HL-60 (cell line): ENCODE measurements at regions not wholly inside any gene's neighbourhood (a gene's known extent, or its start where the extent isn't known, plus 50 kb on each side); places are given as distances from the start of the nearest gene placed in this dataset.

Experiments used
- DNase-seq, 2 experiments: peaks; one replicate each; pipeline ENCODE4 v3.0.0-alpha.2; 2010 to 2020; ENCODE audit warnings: low read depth in 1 of 2, low spot score in 1 of 2
- H3K27ac ChIP-seq: fragments of 250-450 bp; sonication (Bioruptor Pico); replicated peaks from 2 replicates; pipeline ENCODE4 v1.5.1; 2020; ENCODE audit warnings: mild to moderate bottlenecking, moderate library complexity
- H3K27me3 ChIP-seq: fragments of 250-450 bp; sonication (Bioruptor Pico); 2 replicates; pipeline ENCODE4 v1.5.1; 2021; ENCODE audit warnings: mild to moderate bottlenecking, moderate library complexity; ENCODE audit not compliant: insufficient read depth, poor library complexity, severe bottlenecking
- H3K4me3 ChIP-seq: replicated peaks from 2 replicates; pipeline ENCODE4 v1.5.1; 2011; ENCODE audit warnings: mild to moderate bottlenecking, control low read depth, low read length; ENCODE audit not compliant: insufficient read depth
- GABPA ChIP-seq: IDR thresholded peaks from 2 replicates; pipeline ENCODE4 v1.6.1; 2012; ENCODE audit warnings: low read depth
- POLR2AphosphoS5 ChIP-seq: IDR thresholded peaks from 2 replicates; pipeline ENCODE4 v1.6.1; 2012; ENCODE audit warnings: low read depth
- SPI1 ChIP-seq: IDR thresholded peaks from 2 replicates; pipeline ENCODE4 v1.6.1; 2012; ENCODE audit warnings: low read depth, mild to moderate bottlenecking, borderline replicate concordance
- TF ChIP-seq, protein P1 (sequence below): IDR thresholded peaks from one replicate; pipeline ENCODE4 v1.5.1; 2011; ENCODE audit warnings: low read length, control low read depth, inconsistent platforms; ENCODE audit not compliant: insufficient read depth
- TF ChIP-seq, protein P2 (sequence below): IDR thresholded peaks from 2 replicates; pipeline ENCODE4 v1.6.1; 2012; ENCODE audit warnings: low read depth; ENCODE audit not compliant: insufficient replicate concordance

DNA sequence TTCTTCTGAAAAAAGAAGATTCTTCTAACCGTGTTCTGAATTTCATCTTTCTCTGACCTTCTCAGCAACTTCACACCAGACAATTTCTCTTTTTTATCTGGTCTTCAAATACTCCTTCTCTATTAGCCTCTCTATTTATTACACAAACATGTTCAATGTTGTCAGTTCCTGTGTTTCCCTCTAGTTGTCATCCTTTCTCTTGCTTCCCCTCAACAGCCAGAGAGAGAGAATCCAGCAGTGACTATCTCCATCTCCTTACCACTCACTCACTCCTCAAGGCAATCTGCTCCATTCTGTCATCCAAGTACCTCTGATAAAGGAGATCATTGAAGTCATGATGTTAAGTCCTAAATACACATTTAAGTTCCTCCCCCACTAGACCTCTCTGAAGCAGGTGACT, 491.9 kb upstream of the CHAC2 start:
- Histone ChIP-seq H3K27ac (no peak overlapping the region), H3K4me3 (no peak overlapping the region), H3K27me3 (no peaks in the 10 kb centered on the region)
- no peak for DNase-seq
- no peak for TF ChIP-seq SPI1
- TF ChIP-seq, protein P1, sequence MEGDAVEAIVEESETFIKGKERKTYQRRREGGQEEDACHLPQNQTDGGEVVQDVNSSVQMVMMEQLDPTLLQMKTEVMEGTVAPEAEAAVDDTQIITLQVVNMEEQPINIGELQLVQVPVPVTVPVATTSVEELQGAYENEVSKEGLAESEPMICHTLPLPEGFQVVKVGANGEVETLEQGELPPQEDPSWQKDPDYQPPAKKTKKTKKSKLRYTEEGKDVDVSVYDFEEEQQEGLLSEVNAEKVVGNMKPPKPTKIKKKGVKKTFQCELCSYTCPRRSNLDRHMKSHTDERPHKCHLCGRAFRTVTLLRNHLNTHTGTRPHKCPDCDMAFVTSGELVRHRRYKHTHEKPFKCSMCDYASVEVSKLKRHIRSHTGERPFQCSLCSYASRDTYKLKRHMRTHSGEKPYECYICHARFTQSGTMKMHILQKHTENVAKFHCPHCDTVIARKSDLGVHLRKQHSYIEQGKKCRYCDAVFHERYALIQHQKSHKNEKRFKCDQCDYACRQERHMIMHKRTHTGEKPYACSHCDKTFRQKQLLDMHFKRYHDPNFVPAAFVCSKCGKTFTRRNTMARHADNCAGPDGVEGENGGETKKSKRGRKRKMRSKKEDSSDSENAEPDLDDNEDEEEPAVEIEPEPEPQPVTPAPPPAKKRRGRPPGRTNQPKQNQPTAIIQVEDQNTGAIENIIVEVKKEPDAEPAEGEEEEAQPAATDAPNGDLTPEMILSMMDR: no peak
- TF ChIP-seq, protein P2, sequence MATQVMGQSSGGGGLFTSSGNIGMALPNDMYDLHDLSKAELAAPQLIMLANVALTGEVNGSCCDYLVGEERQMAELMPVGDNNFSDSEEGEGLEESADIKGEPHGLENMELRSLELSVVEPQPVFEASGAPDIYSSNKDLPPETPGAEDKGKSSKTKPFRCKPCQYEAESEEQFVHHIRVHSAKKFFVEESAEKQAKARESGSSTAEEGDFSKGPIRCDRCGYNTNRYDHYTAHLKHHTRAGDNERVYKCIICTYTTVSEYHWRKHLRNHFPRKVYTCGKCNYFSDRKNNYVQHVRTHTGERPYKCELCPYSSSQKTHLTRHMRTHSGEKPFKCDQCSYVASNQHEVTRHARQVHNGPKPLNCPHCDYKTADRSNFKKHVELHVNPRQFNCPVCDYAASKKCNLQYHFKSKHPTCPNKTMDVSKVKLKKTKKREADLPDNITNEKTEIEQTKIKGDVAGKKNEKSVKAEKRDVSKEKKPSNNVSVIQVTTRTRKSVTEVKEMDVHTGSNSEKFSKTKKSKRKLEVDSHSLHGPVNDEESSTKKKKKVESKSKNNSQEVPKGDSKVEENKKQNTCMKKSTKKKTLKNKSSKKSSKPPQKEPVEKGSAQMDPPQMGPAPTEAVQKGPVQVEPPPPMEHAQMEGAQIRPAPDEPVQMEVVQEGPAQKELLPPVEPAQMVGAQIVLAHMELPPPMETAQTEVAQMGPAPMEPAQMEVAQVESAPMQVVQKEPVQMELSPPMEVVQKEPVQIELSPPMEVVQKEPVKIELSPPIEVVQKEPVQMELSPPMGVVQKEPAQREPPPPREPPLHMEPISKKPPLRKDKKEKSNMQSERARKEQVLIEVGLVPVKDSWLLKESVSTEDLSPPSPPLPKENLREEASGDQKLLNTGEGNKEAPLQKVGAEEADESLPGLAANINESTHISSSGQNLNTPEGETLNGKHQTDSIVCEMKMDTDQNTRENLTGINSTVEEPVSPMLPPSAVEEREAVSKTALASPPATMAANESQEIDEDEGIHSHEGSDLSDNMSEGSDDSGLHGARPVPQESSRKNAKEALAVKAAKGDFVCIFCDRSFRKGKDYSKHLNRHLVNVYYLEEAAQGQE: no peak
- no peak for TF ChIP-seq POLR2AphosphoS5
- TF ChIP-seq GABPA: no peak

- TF ChIP-seq, protein P2: no peak
- TF ChIP-seq SPI1: no peak
- TF ChIP-seq GABPA: no peak
- TF ChIP-seq, protein P1: no peak
- TF ChIP-seq POLR2AphosphoS5: no peak
- DNase-seq: no peak
- no peaks in the 10 kb centered on the region for H3K27me3 ChIP-seq
- no peak overlapping the region for H3K4me3 ChIP-seq
- H3K27ac ChIP-seq: no peak overlapping the region
Observed at GRCh38 chr2:53268626-53269025, 499.0 kb upstream of the CHAC2 start.

GRCh38 chr2:53268086-53268485, 499.5 kb upstream of the CHAC2 start:
- no peak overlapping the region for H3K27ac ChIP-seq
- no peak overlapping the region for H3K4me3 ChIP-seq
- H3K27me3 ChIP-seq: no peaks in the 10 kb centered on the region
- TF ChIP-seq SPI1 (no peak), GABPA (no peak), POLR2AphosphoS5 (no peak)
- TF ChIP-seq, protein P1: no peak
- TF ChIP-seq, protein P2: no peak
- DNase-seq: no peak
